Cardiac septum (tissue), 1 donor: ENCODE measurements at regions not wholly inside any gene's neighbourhood (a gene's known extent, or its start where the extent isn't known, plus 50 kb on each side); places are given as distances from the start of the nearest gene placed in this dataset.
"Not testable (repeated sequence)": the region's sequence is repeated elsewhere in the genome, so short reads cannot be mapped to it uniquely, and the experiment has no call there.

Experiments used
- DNase-seq: peaks from one replicate; pipeline ENCODE4 v3.0.0-alpha.2; 2020; ENCODE audit warnings: low spot score
- intact Hi-C: fragments of 100-400 bp; cut with DNase I; formaldehyde crosslinking; loops from one replicate; pipeline ENCODE4 v1.14.0; 2022
- donor health status: DM: no; HTN: no; CAD: no.

DNA sequence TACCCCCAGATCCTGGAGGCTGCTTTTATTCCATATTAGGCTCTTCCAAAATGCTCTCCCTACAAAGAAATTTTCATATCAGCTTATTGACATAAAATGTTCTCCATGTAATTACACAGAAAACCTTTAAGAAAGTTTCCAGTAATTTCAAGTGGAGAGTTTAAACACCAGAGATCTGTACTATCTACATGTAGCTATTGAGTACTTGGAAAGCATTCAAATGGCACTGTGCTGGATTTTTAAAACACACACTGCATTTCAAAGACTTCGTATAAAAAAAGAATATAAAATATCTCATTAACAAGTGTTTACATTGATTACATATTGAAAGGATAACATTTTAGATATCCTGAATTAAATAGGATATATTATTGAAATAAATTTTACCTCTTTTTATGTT, 182.4 kb upstream of the ZNF521 start:
- intact Hi-C loops: no loop called here
- DNase-seq: no peak

DNA sequence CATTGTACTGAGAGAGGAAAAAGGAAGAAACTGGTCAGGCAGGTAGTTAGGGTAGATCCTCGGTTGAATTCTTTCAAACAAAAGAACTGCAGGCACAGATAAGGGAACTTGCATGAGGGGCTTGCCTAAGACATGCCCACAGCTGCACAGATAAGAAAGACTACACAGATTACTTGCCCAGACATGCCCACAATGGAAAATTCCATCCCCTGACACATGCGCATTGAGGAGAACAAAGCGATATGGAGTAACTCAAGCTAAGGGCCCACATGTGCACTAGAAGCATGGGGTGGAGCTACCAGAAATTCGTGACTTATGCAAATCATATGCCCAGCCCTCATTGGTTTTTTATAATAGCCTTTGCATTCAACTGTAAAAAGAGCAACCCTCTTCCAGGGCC, 181.3 kb upstream of the ZNF521 start:
- DNase-seq: no peak
- intact Hi-C loops: no loop called here

DNA sequence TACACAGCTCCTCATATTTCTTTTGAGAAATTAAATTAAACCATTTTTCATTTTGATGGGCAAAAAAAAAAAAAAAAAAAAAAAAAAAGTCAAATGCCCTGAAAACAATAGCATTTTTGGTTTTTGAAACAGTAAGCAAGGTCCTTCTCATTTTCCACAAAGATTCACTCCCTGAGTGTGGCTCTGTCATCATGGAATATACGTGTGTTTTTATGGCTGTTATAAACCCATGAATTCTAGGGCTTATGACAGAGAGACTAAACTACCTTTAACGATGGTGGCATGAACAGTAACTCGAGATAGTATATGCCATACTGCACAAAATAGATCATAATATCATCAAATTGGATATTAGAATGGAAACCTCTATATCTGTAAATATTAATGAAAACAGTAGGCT, 179.2 kb upstream of the ZNF521 start:
- intact Hi-C loops: no loop called here
- DNase-seq: no peak

DNA sequence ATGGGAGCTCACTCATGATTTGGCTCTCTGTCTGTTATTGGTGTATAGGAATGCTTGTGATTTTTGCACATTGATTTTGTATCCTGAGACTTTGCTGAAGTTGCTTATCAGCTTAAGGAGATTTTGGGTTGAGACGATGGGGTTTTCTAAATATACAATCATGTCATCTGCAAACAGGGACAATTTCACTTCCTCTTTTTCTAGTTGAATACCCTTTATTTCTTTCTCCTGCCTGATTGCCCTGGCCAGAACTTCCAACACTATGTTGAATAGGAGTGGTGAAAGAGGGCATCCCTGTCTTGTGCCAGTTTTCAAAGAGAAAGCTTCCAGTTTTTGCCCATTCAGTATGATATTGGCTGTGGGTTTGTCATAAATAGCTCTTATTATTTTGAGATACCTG, 173.8 kb upstream of the ZNF521 start:
- intact Hi-C loops, DNase-seq: not testable (repeated sequence)

DNA sequence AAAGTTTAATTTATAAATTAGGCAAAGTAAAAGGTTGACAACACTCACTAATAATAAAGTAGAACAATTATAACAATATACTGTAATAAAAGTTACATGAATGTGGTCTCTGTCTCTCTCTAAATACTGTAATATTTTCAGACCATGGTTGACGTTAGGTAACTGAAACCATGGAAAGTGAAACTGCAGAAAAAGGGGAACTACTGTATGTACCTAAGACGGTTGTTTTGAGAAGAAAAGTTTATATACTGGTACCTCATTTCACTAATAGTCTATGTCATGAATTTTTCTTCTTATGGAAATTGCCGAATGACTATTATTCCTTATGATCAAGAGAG, 166.7 kb upstream of the ZNF521 start:
- no peak for DNase-seq
- intact Hi-C loops: no loop called here

DNA sequence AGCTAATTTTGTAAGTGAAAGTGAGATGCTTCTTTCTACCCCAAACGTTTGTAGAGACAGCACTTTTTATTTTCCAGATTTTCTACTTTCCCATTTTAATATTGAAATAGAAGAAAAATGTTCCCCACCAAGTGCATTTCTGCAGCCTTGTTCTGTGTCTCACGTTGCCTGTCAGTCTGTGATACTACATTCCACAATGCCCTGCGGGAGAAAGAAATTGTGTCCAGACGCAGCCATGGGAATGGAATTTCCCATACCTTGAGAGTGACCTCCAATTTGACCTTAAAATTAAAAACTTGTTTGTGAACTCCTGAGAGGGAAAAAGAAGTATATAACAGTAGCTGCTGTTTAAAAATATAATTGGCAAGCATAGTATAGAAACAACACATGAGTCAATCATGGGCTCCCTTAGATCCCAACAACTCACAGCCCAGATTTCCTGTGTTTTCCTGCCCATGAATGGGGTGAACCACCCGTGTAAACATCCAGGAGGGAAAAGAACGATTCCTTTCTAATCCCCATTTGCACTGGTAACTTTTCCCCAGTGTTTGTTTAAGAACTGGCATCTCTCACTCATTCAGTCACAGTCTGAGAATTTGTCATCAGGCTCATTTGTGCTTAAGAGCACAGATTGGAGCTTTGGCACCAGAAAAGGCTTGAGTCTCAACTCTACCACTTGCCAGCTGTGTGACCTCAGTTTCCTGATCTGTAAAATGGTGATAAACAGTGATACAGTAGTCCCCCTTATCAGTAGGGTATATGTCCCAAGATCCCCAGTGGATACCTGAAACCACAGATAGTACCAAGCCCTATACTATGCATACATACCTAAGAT, 166.1 kb upstream of the ZNF521 start:
- DNase-seq: no peak
- intact Hi-C loops: no loop called here

DNA sequence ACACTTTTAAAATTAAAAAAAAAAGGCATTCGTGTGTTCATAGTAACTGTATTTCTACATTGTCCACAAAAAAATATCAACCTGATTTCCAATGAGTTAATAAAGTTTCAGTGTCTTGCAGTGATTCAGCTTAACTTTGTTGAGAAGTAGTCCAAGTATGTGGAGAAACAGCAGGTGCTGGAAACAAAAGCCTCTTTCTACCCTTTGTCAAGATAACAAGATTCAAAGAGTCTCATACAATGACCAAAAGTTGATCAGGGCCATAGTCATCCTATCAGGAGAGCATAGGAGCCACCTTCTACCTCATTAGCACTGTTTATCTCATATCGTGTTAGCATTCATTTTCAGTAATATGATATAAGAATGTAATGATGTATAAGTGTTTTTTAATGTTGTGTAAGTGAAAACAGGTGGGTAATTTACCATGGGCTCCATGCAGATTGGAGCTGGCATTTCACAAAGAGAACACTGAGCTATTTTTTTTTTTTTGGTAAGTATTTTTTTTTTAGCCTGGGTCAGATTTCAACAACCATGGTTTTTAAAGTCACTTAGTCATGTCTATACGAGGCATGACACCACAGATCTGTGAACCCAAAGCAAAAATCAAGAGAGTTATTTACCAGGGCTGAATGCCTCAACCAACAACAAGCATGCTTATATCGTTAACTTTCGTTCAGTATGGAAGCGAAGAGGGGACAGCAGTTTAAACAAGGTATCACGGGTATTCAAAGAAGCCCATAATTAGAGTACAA, 165.0 kb upstream of the ZNF521 start:
- no peak for DNase-seq
- intact Hi-C loops: no loop called here

DNA sequence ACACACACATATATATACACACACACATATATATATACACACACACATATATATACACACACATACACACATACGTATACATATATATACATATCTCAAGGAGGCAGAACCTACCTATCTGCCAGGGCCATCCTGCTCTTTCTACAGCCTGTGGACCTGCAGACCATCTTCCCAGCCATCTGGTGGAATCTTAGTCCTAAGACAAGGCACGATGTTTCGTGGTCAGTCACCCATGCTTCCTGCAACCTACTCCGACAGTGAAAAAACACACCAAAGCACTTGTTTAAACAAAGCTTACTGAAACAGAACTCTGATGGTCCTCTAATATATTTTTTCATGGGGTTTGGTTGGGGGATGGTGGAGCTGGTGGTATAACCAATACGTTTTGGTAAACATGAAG, 164.2 kb upstream of the ZNF521 start:
- DNase-seq: no peak
- intact Hi-C loops: no loop called here

DNA sequence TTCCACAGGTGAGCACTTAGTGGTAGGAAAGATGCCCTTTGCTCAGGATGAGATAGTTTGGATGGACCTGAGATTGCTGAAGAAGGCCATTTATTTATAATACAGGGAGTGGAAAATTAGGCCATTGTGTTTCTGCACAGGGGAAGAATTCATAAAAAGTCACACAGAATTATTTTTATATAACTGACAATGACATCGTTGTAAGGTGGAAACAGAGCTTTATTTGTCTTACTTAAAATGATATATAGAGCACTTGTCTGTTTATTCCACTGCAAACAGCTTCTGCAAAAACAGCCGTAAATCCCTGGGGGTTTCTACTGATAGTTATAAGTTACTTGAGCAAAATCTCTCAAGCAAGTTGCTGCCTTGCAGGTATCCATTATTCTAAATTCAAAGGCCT, 158.1 kb upstream of the ZNF521 start:
- DNase-seq: no peak
- intact Hi-C loops: no loop called here

DNA sequence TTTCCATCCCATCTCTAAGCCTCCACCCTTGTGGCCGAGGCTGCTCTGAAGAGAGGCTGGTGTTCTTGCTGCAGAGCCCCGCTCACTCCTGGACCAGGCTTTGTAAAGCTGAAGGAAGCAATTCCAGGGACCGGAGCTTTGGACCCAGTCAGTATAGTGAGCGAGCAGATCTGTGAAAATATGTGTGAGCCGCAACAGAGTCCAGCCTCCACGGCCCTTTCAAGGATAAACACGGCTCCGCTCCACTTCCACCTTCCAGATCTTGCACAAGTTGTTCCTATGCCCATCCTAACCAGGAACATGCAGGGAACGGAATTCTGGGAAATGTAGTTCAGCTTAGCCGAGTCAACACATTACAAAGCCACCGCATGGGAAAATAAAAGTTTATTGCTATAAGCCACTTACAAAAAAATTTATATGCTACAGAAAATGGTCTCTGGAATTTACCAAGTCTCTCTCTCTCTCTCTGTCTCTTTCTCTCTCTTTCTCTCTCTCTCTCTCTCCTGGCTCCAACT, 151.7 kb upstream of the ZNF521 start:
- intact Hi-C loops: no loop called here
- no peak for DNase-seq

DNA sequence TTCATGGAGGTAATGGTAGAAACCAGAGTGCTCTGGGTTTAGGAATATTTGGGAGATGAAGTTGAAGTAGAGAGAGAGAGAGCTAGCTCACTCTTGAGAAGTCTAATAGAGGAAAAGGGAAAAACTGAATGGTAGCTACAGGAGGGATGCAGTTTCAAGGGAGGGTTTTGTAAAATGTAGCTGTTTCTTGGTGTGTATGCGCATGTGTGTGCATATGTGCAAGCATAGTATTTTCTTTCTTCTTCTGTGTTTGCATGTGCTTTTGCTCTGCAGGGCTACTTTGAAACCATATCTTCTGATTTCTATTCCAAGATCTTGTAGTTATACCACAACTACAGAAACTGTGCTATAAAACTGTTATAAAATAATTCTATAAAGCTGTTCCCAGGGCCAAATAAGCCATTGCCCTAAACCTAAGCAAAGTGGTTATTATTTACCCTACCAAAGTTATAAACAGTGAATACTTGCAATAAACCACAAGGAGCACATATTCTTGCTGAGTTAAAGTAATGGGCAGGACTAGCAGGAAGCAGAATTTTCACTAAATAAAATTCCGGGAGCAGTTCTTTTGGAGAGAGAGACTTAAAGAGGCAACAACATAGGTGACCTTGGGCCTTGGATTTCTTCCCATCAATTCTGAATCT, 145.3 kb upstream of the ZNF521 start:
- no peak for DNase-seq
- intact Hi-C loops: no loop called here

DNA sequence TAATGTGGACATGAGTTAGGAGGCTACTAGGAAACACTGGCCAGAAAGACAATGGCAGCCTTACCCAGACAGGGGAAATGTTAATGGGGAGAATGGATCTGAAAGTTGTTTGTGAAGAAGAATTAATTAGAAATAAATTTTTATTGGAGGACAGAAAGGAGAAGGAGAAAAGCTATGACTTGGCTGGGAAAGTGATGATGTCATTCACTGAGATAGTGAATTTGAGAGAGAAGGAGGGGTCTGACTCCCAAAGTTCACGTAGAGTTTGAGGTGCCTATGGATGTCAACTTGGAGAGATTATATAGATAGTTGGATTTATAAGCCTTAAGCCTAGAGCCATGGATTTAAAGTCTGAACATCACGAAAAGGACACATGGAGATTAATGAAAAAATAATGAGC, 144.6 kb upstream of the ZNF521 start:
- intact Hi-C loops: no loop called here
- DNase-seq: no peak

DNA sequence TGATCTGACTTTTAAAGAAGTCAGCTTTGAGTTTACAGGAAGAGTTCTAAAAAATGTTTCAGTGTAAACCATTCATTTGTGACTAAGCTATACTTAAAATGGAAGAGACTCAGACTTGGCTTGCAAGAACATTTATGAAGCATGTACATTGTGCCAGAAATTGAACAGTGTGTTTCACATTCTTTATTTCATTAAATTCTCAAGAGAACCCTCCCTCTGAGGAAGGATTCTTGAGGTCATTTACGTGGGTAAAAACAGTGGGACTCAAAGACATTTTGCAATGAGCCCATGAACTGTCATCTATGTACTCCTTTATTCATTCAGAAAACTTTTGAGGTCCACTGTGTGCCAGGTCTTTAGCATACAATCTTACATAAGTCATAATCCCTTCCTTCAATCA, 143.6 kb upstream of the ZNF521 start:
- no peak for DNase-seq
- intact Hi-C loops: no loop called here

DNA sequence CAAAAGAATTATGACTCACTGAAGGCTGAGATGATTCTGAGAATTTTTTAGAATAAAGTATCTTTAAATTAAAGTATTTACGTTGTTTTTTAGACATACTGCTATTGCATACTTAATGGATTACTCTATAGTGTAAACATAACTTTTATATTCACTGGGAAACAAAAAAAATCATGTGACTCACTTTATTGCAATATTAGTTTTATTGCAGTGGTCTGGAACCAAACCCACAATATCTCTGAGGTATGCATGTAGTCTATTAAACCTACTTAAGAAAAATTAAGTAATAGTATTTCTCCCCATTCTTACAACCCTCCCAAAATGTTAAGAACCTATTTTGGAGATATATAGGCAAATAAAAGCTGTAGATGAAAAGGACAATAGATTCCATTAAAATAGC, 142.9 kb upstream of the ZNF521 start:
- intact Hi-C loops: no loop called here

DNA sequence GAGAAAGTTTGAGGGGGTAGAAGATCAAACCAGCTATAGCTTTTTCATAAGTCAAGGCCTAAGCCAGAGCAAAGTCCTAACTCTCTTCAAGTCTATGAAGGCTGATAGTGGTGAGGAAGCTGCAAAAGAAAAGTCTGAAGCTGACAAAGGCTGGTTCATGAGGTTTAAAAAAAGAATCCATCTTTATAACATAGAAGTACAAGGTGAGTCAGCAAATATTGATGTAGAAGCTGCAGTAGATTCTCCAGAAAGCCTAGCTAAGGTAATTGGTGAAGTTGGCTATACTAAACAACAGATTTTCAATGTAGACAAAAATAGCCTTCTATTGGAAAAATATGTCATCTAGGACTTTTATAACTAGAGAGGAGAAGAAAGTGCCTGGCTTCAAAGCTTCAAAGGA, 141.4 kb upstream of the ZNF521 start:
- no peak for DNase-seq
- intact Hi-C loops: no loop called here

More for the DNA sequence above, 142.9 kb upstream of the ZNF521 start:
- DNase-seq: no peak

DNA sequence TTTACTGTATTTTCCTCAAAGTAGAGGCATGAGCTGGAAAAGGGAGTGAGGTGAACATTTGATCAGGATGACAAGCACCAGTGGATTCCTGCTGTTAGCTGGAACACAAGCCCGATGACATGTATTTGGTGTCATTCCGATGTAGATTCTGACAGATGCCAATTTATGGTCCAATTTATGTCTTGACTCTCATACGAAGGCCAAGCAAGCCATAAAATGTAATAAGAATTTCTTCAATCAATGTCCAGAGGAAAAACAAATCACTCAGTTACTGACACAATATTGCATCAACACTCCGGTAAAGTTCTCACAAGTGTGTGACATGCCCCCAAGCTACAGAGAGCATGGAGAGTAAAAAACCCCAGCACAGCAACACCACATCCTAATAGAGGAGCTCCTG, 138.3 kb upstream of the ZNF521 start:
- DNase-seq: no peak
- intact Hi-C loops: no loop called here

DNA sequence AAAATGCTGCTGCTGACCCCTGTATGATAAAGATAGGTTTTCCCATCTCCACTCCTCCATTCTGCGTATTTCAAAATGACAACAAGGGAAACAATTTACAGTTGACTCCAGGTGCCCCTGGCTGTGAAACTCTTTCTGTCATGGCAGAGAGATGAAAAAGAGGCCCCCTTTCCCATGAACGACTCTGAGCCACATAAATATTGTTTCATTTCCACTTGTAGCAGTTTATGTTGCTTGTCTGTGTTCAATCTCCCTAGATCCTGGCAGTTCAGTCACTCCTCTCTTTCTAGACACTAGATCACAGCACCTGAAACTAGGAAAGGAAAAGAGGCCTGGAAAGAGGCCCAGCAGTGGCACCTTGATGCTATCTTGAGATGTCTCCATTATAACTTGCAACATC, 121.0 kb upstream of the ZNF521 start:
- intact Hi-C loops: no loop called here
- no peak for DNase-seq

DNA sequence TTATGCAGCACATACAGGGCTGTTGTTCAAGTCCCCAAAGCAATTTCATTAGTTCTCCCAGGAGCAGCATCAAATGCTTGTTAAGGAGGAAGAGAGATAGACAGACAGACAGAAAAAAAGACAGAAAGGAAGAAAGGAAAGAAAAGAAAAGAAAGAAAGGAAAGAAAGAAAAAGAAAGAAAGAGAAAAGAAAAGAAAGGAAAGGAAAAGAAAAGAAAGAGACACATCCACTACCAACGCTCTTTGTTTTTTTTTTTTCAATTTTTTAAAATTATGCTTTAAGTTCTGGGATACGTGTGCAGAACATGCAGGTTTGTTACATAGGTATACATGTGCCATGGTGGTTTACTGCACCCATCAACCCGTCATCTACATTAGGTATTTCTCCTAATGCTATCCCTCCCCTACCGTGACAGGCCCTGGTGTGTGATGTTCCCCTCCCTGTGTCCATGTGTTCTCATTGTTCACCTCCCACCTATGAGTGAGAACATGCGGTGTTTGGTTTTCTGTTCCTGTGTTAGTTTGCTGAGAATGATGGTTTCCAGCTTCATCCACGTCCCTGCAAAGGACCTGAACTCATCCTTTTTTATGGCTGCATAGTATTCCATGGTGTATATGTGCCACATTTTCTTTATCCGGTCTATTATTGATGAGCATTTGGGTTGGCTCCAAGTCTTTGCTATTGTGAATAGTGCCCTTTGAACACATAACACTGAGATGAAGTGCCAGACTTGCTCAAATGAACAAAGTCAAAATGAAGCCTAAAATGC, 119.0 kb upstream of the ZNF521 start:
- intact Hi-C loops, DNase-seq: not testable (repeated sequence)

DNA sequence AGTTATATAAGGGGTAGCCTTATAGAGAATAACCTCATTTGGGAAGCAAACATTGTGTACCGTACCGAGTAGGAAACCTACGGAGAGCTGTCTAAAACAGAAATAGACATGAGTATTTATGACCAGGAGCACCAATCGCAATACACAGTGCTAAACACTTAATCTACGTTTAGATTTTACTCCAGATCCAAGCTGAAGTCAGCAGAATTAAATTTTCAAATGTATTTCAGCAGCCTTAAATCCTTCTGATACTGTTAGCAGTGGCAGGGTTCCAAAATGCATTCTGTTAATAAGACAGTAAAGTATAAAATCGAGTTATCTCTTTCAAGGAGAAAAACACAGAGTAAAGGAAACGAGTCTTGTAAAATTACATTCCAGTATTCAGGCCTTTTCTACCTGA, 118.1 kb upstream of the ZNF521 start:
- intact Hi-C loops: no loop called here
- no peak for DNase-seq

DNA sequence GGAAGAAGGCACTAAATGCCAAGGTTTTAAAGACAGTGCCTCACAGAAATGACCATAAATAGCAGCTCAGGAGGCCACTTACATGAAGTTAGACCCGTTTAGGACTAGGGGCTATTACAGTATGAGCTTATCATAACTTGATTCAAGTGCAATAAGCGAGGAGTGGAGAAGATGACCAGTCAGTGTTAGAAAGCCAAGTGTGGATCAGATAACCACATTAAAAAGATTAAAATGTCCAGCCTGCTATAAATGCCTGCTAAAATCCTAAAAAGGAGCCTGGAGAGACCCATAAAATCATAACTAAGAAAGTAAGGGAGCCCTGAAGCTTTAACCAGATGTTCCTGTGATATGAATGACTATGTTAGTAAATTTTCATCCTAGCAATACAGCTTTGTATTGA, 117.5 kb upstream of the ZNF521 start:
- no peak for DNase-seq
- intact Hi-C loops: no loop called here
